ENCODE measurements at regions not wholly inside any gene's neighbourhood (a gene's known extent, or its start where the extent isn't known, plus 50 kb on each side); places are given as distances from the start of the nearest gene placed in this dataset.
A peak's percentile ranks its signal among the peaks of the same experiment; 100 is the strongest.
"Not testable (repeated sequence)": the region's sequence is repeated elsewhere in the genome, so short reads cannot be mapped to it uniquely, and the experiment has no call there.

DNA sequence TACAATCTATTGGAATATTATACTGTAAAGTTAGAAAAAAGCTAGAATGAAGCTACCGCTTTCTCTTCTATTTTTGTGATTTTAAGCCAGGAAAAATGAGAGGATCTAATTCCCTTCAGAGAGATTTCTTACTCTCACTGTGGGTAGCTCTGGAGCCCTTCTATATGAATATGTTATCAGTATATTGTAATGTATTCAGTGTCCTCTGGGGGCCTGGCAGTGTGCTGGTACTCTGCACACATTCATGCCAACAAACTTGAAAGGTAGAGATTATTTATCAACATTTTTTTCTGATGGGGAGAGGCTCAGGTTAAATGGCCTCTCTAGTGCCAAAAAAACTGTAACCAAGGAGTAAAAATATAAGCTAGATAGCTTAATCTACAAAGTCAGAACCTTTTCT is 292.8 kb downstream of the TTC6 start:
- no peak for FAIRE-seq
- no peak for DNase-seq (ENCODE audit: low spot score)

DNA sequence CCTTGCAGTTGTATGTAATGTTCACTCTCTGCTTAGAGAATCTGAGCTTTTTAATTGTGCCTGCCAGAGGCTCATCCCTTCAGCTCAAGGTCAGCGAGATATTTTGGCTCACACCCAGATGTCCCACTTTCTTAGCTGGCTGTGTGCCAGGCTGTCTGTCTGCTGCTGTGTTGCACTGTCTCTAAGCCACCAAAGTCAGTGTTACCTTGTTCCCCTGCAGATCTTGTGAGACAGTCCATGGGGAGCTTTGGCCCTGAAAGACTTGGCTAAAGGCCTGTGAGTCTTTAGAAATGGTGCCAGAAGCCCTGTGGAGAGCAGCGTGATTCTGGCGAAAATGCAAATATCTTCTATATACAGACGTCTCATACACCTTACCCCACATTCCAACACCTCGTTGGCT is 293.7 kb downstream of the TTC6 start:
- FAIRE-seq: no peak
- DNase-seq (ENCODE audit: low spot score): no peak

GRCh38 chr14:37890095-37890494 is 294.7 kb downstream of the TTC6 start:
- FAIRE-seq (no peak), DNase-seq (ENCODE audit: low spot score) (no peak)

GRCh38 chr14:37891500-37891899 is 296.1 kb downstream of the TTC6 start:
- not testable (repeated sequence) for FAIRE-seq

DNA sequence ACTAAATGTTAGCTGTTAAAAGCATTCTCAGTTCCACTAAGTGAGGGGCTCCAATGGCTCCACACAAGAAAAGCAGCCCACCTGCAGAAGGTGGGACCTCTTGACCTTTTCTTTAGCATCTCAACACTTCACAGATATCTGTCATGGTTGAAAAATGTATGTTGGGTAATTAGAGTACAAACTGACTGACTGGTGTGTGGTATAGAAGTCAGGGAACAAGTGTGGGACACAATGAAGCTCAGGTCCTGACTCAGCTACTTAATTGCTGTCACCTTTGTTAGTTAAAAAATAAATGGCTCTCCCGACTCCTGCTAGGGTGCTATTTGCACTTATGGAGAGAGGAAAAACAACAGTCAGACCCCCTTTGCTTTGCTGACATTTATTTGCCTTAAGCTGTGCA is 299.0 kb downstream of the TTC6 start:
- DNase-seq (ENCODE audit: low spot score): no peak
- no peak for FAIRE-seq

More at GRCh38 chr14:37891500-37891899, 296.1 kb downstream of the TTC6 start:
- not testable (repeated sequence) for DNase-seq (ENCODE audit: low spot score)

DNA sequence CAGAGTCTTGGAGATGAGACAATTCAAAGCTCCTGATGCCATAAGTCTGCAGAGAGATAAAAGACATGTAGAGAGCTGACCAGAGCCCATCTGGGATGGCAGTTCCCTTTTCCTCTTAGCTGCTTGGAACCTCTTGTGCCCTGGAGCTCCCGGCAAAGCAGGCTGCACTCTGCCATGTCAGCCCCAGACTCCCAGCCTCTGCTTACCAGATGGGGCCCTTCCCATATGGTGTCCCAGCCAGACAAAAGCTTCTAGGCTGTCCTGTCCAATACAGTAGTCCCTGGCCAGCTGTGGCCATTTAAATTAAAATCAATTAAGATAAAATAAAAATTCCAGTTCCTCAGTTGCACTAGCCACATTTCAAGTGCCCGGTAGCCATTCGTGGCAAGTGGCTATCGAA is 303.9 kb downstream of the TTC6 start:
- no peak for FAIRE-seq
- DNase-seq (ENCODE audit: low spot score): no peak

- FAIRE-seq (no peak), DNase-seq (ENCODE audit: low spot score) (no peak)
Measured at GRCh38 chr14:37900561-37900960, 305.1 kb downstream of the TTC6 start.

DNA sequence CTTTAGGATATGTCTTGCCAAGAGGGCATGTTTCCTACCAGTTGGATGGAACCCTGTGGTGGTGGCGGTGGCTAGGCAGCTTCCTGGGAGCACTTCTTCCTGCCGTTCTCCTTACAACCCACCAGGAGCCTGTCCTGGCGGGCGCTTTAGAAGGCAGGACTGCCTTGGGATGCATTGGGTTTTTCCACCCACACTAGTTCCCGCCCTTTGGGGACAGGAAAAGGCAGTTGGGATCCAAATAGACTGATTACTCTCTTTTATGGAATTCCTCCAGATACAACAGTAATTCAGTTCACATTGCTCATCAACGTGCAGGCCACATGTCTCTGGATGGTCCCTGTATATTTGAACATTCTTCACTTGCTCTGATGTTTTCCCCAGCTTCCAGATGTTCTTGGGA is 305.7 kb upstream of the SSTR1 start:
- DNase-seq (ENCODE audit: low spot score): no peak

DNA sequence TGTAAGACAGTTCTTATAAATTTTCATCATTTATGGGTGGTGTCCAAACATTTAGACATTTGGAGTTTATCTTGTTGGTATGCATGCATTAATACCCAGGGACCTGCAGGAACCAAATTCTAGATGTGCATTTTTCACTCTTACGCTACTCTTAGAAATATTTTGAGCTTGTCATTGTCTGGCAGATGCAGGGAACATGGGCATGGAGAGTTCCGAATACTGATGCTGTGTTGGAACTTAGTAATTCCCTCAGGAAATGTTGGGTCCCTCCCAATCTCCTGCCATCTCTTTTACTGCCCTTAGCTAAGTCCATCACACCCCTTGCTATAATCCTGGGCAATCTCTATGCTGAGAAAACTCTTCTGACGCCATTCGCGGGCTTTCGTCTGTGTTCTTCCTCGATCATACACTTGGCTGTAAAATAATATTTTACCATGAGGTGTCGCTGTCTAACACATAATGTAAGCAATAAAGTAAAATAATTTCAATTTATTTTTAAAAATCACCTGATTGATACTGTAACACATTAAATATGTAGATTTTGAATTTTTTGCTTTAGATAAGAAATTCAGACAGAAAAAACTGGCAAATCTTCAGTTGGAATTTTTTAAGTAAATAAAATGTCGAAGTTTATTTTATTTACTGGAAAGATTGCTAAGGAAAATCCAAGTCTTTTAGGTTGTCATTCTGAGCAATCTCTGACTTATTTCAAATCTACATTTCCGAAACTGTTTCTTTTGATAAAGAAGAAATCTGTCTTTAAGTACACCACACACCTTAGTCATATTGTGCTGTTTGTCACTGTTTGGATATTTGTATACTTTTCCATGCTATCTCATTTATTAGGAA is 304.1 kb upstream of the SSTR1 start:
- FAIRE-seq: peak; percentile 44

More for the DNA sequence above, 305.7 kb upstream of the SSTR1 start:
- FAIRE-seq: no peak

DNA sequence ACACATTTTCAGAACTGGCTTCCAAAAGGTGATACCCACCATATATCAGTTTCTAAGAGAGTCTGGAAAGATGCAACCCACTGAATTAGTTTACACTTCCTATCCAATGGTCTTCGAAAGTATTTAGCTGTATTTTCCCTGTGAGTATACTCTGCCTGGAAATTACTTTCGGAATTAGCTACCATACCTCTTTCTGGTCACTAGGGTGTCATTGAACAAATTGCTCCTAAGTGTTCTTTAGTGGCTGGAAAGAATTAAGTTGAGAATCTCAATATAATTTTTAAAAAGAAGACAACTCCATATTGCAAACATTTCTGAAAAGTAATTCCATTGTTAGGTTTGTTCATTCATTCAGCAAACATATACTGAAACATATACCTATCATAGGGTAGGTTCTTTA is 283.1 kb upstream of the SSTR1 start:
- FAIRE-seq: no peak

More for the DNA sequence above, 304.1 kb upstream of the SSTR1 start:
- DNase-seq (ENCODE audit: low spot score): peak; percentile 13

GRCh38 chr14:37932008-37932407 is 275.7 kb upstream of the SSTR1 start:
- DNase-seq (ENCODE audit: low spot score) (no peak), FAIRE-seq (no peak)

More for the DNA sequence above, 283.1 kb upstream of the SSTR1 start:
- DNase-seq (ENCODE audit: low spot score): no peak

DNA sequence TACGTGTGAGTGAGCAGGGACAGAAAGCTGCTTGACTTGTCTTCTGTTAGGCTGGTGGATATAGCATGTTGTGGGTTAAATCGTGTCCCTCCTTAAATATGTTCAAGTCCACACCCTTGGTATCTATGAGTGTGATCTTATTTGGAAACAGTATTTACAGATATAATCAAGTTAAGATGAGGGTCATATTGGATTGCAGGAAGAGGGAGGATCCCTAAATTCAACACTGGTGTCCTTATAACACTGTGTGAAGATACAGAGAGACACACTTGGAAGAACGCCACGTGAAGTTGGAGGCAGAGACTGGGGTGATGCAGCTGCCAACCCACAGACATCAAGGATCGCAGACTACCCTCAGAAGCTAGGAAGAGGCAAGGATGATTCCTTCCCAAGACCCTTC is 275.2 kb upstream of the SSTR1 start:
- no peak for DNase-seq (ENCODE audit: low spot score)
- FAIRE-seq: no peak

GRCh38 chr14:37936971-37937370 is 270.7 kb upstream of the SSTR1 start:
- no peak for FAIRE-seq
- no peak for DNase-seq (ENCODE audit: low spot score)

GRCh38 chr14:37939442-37940028 is 268.2 kb upstream of the SSTR1 start:
- DNase-seq (ENCODE audit: low spot score): no peak
- no peak for FAIRE-seq

GRCh38 chr14:37945959-37946358 is 261.7 kb upstream of the SSTR1 start:
- FAIRE-seq: no peak
- DNase-seq (ENCODE audit: low spot score): no peak

GRCh38 chr14:37946819-37947218 is 260.9 kb upstream of the SSTR1 start:
- no peak for FAIRE-seq
- no peak for DNase-seq (ENCODE audit: low spot score)

DNA sequence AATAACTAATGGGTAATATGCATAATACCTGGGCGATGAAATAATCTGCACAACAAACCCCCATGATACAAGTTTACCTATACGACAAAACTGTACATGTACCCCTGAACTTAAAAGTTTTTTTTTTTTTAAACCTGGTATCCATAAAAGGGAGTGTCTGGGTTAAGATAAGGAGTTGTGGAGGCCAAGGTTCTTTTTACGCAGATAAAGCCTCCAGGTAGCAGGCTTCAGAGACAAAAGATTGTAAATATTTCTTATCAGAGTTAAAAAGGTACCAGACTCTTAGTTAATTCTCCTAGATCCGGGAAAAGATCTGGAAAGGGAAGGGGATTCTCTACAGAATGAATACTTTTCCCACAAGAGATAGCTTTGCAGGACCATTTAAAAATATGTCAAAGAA is 259.4 kb upstream of the SSTR1 start:
- FAIRE-seq: no peak
- DNase-seq (ENCODE audit: low spot score): no peak

DNA sequence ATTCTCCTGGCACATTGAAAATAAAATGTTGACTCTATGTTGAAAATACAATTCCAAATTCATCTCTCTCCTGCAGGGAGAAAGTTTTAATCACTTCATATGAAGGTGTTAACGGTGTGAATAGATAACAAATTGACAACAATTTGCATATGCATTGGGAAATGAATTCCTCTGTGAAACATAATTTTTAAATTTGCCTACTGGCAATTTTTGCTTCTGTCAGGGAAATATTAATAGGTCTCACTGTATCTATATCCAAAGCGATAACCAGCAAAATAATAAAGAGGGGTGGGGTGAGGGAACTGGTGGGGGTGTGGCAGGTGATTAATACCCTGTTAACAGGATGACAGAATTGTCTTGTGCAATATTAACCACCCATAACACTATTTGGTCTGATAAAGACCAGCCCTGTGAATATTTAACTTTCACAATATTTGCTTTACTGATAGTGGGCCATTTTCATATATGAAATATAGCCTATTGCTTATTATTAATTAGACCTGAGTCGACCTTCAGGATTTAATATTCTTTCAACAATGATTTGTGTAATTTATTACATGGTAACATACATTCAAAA is 239.0 kb upstream of the SSTR1 start:
- DNase-seq (ENCODE audit: low spot score): no peak
- FAIRE-seq: no peak

GRCh38 chr14:37969511-37969979 is 238.2 kb upstream of the SSTR1 start:
- FAIRE-seq: no peak
- DNase-seq (ENCODE audit: low spot score): no peak

DNA sequence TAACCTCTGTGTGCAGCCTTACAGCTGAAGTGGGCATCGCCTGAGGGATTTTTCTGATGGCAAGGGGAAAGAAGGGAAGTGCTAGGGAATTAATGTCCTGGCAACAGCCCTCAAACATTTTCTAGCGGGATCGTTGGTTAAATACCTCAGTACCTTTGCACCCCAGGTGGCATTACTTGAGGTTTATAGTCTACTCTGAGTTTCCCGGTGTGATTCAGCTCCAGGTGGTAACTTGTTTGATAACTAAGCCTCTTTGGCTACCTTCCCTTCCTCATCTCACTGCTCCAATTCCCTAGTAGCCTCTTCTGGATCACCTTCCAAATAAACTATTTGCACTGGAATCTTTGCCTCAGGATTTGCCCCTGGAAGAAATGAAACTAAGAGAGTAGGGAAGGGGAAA is 237.0 kb upstream of the SSTR1 start:
- FAIRE-seq (no peak), DNase-seq (ENCODE audit: low spot score) (no peak)

- DNase-seq (ENCODE audit: low spot score) (peak; percentile 51), FAIRE-seq (no peak)
Measured at GRCh38 chr14:37972941-37973887, 234.5 kb upstream of the SSTR1 start.

Data from RCC 7860 (cell line).